GM03348 (cell line): ENCODE measurements at regions not wholly inside any gene's neighbourhood (a gene's known extent, or its start where the extent isn't known, plus 50 kb on each side); places are given as distances from the start of the nearest gene placed in this dataset.
"Not testable (repeated sequence)": the region's sequence is repeated elsewhere in the genome, so short reads cannot be mapped to it uniquely, and the experiment has no call there.

Experiments used
- DNase-seq: peaks from one replicate; pipeline ENCODE4 v3.0.0; 2012; ENCODE audit warnings: low spot score

GRCh38 chr4:141346144-141346543 lies 125.4 kb downstream of the ZNF330 start:
- peak; percentile 75 for DNase-seq

DNA sequence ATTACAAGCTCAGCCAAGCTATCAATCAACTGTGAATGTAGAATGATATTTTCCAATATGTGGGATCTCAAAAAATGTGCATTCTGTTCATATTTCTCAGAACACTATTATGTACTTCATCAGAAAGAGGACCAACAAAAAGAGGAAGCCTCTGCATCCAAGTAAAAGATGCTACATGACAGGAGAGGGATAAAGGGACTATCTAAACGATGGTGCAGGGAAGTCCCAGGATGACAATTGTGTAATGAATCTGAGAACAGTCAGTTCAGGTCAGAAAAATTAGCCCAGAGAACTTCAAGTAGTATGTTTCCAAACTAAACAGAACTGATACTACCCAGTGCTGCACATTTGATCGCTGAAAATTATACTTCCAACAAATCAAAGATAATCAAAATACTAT lies 127.0 kb downstream of the ZNF330 start:
- no peak for DNase-seq

DNA sequence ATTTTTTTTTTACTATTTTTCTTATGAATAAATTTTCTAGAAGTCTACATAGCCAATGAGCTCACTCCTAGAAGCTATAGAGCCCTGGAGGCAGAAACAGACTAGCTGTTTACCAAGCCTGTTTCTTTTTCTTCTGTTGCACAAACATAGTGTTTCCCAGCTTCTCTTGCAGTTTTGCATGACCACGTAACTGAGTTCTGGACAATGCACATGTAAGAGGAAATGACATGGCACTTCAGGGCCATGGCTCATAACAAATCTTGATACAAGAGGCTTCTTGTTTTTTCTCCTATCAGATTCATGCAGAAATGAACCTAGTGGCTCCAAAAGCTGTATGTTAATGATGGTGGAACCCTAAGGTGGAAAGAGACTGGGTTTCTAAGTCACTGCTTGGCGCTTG lies 127.4 kb downstream of the ZNF330 start:
- no peak for DNase-seq

GRCh38 chr4:141348573-141348972 lies 127.9 kb downstream of the ZNF330 start:
- DNase-seq = no peak

DNA sequence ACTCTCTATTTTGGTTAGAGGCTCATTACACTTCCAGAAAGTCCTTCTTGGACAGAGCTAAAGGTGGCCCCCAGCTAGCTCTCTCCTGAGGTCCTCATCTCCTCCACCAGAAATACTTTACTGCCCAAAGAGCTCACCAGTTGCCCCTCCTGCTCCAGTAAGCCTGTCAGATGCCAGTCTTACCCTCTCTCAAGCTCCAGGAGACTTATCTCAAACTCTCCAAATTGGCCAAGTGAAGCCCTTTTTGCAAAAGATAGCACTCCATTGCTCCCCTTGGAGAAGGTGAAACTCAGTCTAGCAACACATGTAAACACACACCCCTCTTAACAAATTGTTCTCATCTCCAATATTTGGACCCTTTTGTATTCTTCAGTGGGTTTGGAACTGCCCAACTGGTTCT lies 128.5 kb downstream of the ZNF330 start:
- no peak for DNase-seq

DNA sequence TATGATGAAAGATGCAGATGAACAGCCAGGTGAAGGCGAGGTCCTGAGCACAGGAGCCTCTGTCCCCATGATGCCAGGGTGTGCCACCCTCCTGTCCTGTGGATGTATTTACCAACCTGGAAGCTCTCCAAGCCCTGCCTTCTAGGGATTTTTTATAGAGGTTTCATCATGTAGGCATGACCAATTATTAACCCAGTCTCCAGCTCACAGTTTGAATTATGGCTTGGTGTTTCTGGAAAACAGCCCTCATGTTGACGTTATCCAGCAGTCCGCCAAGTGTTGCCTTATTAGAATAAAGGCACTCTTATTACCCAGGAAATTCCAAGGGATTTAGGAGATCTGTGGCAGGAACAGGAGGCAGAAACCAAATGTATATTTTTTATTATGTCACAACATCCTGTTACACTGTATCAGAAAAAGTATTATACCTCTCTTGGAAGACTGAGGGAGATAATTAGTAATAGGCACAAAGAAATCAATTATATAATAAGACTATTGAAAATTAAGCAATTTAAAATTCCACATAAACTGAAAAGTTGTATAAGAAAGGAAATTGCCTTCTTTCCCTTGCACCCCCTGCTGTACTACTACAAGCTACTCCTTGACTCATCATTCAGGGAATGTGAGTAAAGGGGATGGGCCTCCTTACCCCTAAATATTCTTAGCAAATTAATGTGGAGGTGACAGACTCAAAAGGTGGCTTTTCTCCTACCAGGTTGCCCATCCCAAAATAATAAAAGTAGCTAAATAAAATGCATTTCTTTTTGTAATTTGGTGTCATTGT lies 129.6 kb downstream of the ZNF330 start:
- DNase-seq = peak; percentile 62

GRCh38 chr4:141352331-141352730 lies 131.6 kb downstream of the ZNF330 start:
- DNase-seq = no peak

GRCh38 chr4:141352909-141353525 lies 132.3 kb downstream of the ZNF330 start:
- DNase-seq = peak; percentile 61

GRCh38 chr4:141356321-141356962 lies 135.7 kb downstream of the ZNF330 start:
- no peak for DNase-seq

DNA sequence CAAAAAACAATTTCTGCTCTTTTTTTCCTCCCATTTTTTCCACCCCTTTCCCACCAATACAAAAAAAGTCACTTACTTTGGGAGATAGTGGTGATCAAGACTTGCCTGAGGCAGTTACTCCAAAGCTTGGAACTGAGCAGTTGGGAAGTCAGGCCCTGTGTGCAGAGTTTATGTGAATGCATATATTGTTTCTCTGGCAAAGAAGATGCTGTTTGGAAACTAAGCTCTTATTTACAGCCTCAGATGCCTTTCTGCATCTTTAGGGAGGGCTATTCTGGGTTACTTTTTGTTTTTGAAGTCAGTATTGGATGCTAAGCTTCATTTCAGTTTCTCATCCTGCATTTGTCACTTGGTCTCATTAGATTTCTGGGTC lies 136.3 kb downstream of the ZNF330 start:
- no peak for DNase-seq

DNA sequence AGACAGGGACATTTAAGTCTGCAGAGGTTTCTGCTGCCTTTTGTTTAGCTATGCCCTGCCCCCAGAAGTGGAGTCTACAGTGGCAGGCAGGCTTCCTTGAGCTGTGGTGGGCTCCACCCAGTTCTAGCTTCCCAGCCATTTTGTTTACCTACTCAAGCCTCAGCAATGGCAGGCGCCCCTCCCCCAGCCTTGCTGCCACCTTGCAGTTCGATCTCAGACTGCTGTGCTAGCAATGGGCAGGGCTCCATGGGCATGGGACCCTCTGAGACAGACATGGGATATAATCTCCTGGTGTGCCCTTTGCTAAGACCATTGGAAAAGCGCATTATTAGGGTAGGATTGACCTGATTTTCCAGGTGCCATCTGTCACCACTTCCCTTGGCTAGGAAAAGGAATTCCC lies 147.5 kb downstream of the ZNF330 start:
- DNase-seq = not testable (repeated sequence)

GRCh38 chr4:141371206-141371605 lies 150.5 kb downstream of the ZNF330 start:
- DNase-seq = no peak

DNA sequence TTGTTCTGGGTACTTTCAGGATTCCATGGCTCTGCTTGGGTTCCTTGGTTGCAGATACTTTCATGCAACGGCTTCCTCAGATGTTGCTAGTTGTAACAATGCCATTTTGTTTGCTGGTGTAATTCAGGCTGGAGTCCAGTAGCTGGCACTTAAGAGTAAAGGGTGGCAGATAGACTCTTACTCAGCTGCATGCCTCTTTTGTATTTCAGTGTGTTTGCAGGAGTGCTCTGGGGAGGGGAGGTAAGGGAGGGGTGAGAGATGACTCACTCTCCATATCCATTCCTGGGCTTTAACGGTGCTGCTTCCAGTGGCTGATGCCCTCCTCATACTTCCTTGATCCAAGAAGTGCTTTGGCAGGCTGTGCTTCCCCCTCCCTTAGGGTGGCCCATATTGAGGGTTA lies 155.2 kb downstream of the ZNF330 start:
- DNase-seq = peak; percentile 79

GRCh38 chr4:141376769-141377168 lies 156.1 kb downstream of the ZNF330 start:
- DNase-seq = no peak

- no peak for DNase-seq
Observed at GRCh38 chr4:141387299-141387698, 166.6 kb downstream of the ZNF330 start.

- peak; percentile 72 for DNase-seq
Observed at GRCh38 chr4:141388481-141388880, 167.8 kb downstream of the ZNF330 start.

DNA sequence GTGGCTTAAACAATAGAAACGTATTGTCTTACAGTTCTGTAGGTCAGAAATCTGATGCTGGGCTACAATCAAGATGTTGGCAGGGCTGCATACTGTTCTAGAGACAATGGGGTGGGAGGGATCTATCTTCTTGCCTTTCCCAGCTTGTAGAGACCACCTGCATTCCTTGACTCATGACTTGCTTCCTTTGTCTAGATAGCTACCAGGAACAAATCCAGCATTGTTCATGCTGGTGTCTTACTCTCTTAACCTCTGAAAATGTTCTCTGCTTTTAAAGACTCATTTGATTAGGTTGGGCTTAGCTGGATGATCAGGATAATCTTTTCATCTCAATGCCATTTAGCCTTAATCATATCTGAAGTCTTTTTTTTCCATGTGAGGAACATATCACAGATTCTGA lies 169.0 kb downstream of the ZNF330 start:
- DNase-seq = no peak

- DNase-seq = no peak
Observed at GRCh38 chr4:141390571-141390970, 169.9 kb downstream of the ZNF330 start.

DNA sequence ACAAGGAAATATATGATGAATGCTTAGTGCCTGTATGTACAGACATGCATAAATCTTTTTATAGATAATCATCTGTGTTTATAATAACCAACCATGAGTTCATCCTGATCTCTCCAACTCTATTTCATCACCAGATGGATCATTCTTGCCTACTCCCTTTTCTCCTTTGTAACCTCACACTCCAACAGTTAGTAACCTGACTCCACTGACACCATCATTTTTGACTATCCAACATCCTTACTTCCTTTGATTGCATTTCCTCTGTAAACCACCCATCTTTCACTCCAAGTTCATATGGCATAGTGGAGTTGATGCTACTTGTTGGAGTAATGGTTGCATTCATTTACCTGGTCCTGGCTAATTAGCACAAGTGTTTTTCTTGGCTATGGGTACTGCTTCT lies 170.6 kb downstream of the ZNF330 start:
- DNase-seq = no peak

GRCh38 chr4:141391771-141392170 lies 171.1 kb downstream of the ZNF330 start:
- DNase-seq = no peak

GRCh38 chr4:141395246-141395830 lies 174.6 kb downstream of the ZNF330 start:
- no peak for DNase-seq

DNA sequence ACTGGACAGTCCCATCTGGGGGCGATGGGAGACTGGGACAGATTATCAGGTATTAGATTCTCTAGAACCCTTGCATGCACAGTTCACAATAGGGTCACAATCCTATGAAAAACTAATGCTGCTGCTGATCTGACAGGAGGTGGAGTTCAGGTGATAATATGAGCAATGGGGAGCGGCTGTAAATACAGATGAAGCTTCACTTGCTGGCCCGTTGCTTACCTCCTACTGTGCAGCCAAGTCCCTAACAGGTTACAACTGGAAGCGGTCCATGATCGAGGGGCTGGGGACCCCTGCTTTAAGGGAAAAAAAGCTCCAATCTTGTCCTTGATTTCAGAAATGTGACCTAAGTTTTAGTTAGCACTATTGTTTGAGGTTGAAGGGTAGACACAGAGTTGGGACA lies 175.2 kb downstream of the ZNF330 start:
- DNase-seq = no peak

DNA sequence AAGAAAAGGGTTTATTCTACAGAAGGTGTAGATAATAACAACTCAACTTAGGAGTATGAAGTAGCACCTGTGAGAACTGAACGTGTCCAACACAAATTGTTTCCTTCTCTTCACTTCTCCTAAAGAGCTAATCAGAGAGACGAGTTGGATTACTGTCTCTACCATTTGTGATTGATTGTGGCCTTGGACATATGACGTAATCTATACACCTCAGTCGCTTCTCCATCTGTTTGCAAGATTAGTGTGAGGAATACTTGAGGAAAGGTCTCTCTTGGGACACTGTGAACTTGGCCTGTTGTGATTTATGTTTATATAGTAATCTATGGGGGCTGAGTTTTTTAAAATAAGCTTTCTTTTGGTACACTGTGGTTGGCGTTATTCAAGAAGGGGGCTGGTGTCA lies 182.0 kb downstream of the ZNF330 start:
- no peak for DNase-seq
